IMR-90 (cell line): ENCODE measurements at regions not wholly inside any gene's neighbourhood (a gene's known extent, or its start where the extent isn't known, plus 50 kb on each side); places are given as distances from the start of the nearest gene placed in this dataset.

Experiments
- ATAC-seq: fragments of 200-7000 bp; cut with Tn5 transposase; 2 replicates; pipeline ENCODE4 v1.9.1; 2020; ENCODE audit warnings: low read depth, mild to moderate bottlenecking, moderate library complexity
- BruUV-seq: library from RNA; stranded (reverse); fragments of 400-500 nt; replicated peaks from 2 replicates; lab custom pipeline; 2021; lab: Mats Ljungman, UMichigan
- CTCF ChIA-PET: fragments of 300-600 bp; formaldehyde crosslinking; extraction: SDS; loops from one replicate; lab custom pipeline; 2021; ENCODE audit warnings: antibody characterized with exemption; lab: Yijun Ruan, JAX
- POLR2A ChIA-PET: fragments of 300-600 bp; sonication (Branson Sonifier 250); formaldehyde crosslinking; loops from one replicate; lab custom pipeline; 2022; ENCODE audit warnings: antibody characterized with exemption; ENCODE audit not compliant: unreplicated experiment; lab: Charles Lee
- DNase-seq: peaks from one replicate; pipeline ENCODE4 v3.0.0; 2013
- H2AFZ ChIP-seq: replicated peaks from 2 replicates; pipeline ENCODE3; 2013; ENCODE audit warnings: low read length, mild to moderate bottlenecking; ENCODE audit not compliant: poor library complexity
- H2AK5ac ChIP-seq: 2 replicates; pipeline ENCODE4 v1.6.1; 2013; ENCODE audit warnings: low read depth, low read length, inconsistent platforms
- H2AK9ac ChIP-seq: replicated peaks from 2 replicates; pipeline ENCODE3; 2013; ENCODE audit warnings: mild to moderate bottlenecking, low read depth, low read length, moderate library complexity; ENCODE audit not compliant: poor library complexity
- H2BK120ac ChIP-seq: 2 replicates; pipeline ENCODE4 v1.6.1; 2013; ENCODE audit warnings: low read depth, low read length, inconsistent platforms
- H2BK15ac ChIP-seq: 3 replicates; pipeline ENCODE4 v1.6.1; 2013; ENCODE audit warnings: low read depth, low read length, inconsistent platforms
- H2BK20ac ChIP-seq: 2 replicates; pipeline ENCODE4 v1.6.1; 2013; ENCODE audit warnings: low read depth, mild to moderate bottlenecking, inconsistent platforms, low read length, moderate library complexity
- H2BK5ac ChIP-seq: 2 replicates; pipeline ENCODE4 v1.6.1; 2013; ENCODE audit warnings: mild to moderate bottlenecking, low read depth, low read length, inconsistent platforms; ENCODE audit not compliant: poor library complexity, severe bottlenecking
- H3K14ac ChIP-seq: replicated peaks from 2 replicates; pipeline ENCODE4 v1.6.1; 2013; ENCODE audit warnings: low read depth, low read length, inconsistent platforms
- H3K18ac ChIP-seq: 2 replicates; pipeline ENCODE4 v1.6.1; 2013; ENCODE audit warnings: low read depth, low read length, control low read depth
- H3K23ac ChIP-seq: 2 replicates; pipeline ENCODE4 v1.6.1; 2013; ENCODE audit warnings: low read depth, low read length, inconsistent platforms
- H3K27ac ChIP-seq: 2 replicates; pipeline ENCODE4 v1.5.1; 2013; ENCODE audit warnings: mild to moderate bottlenecking, control low read depth, low read length; ENCODE audit not compliant: insufficient read depth
- H3K27me3 ChIP-seq: 2 replicates; pipeline ENCODE4 v1.6.1; 2013; ENCODE audit warnings: low read length; ENCODE audit not compliant: control insufficient read depth, insufficient read depth
- H3K36me3 ChIP-seq: 2 replicates; pipeline ENCODE4 v1.6.1; 2013; ENCODE audit warnings: low read length, mixed read lengths; ENCODE audit not compliant: control insufficient read depth, insufficient read depth
- H3K4ac ChIP-seq: 2 replicates; pipeline ENCODE4 v1.6.1; 2013; ENCODE audit warnings: low read depth, low read length, inconsistent platforms
- H3K4me1 ChIP-seq: 2 replicates; pipeline ENCODE4 v1.6.1; 2013; ENCODE audit warnings: low read length, mixed read lengths; ENCODE audit not compliant: control insufficient read depth, insufficient read depth
- H3K4me2 ChIP-seq: 2 replicates; pipeline ENCODE4 v1.6.1; 2013; ENCODE audit warnings: low read depth, mild to moderate bottlenecking, control low read depth, low read length, moderate library complexity
- H3K4me3 ChIP-seq: 2 replicates; pipeline ENCODE4 v1.5.1; 2013; ENCODE audit warnings: low read depth, mild to moderate bottlenecking, control low read depth, low read length, moderate library complexity; ENCODE audit not compliant: insufficient read depth
- H3K56ac ChIP-seq: 2 replicates; pipeline ENCODE4 v1.6.1; 2013; ENCODE audit warnings: low read length, inconsistent platforms; ENCODE audit not compliant: insufficient read depth; ENCODE audit errors: extremely low read depth
- H3K79me1 ChIP-seq, 2 experiments: 2 replicates each; pipeline ENCODE4 v1.6.1; 2013; ENCODE audit warnings: low read length in 2 of 2, inconsistent platforms in 1 of 2, low read depth in 1 of 2
- H3K9ac ChIP-seq: 2 replicates; pipeline ENCODE4 v1.6.1; 2013; ENCODE audit warnings: low read depth, low read length, control low read depth
- H3K9me1 ChIP-seq: 2 replicates; pipeline ENCODE4 v1.6.1; 2013; ENCODE audit warnings: low read length, inconsistent platforms; ENCODE audit not compliant: insufficient read depth
- H3K9me3 ChIP-seq: 2 replicates; pipeline ENCODE4 v1.6.1; 2013; ENCODE audit warnings: low read length; ENCODE audit not compliant: control insufficient read depth, insufficient read depth
- H4K20me1 ChIP-seq: 2 replicates; pipeline ENCODE4 v1.6.1; 2013; ENCODE audit warnings: low read length, inconsistent platforms; ENCODE audit not compliant: insufficient read depth
- H4K5ac ChIP-seq: 2 replicates; pipeline ENCODE4 v1.6.1; 2013; ENCODE audit warnings: mild to moderate bottlenecking, low read depth, low read length, control low read depth
- H4K8ac ChIP-seq, 2 experiments: 2 replicates each; pipeline ENCODE4 v1.6.1; 2013; ENCODE audit warnings: low read depth in 2 of 2, low read length in 2 of 2, control low read depth in 1 of 2, inconsistent platforms in 1 of 2
- H4K91ac ChIP-seq: 2 replicates; pipeline ENCODE4 v1.6.1; 2013; ENCODE audit warnings: low read depth, low read length, inconsistent platforms; ENCODE audit not compliant: insufficient read depth
- BHLHE40 ChIP-seq: fragments of 150-350 bp; IDR thresholded peaks from 2 replicates; pipeline ENCODE4 v1.6.1; 2016; ENCODE audit warnings: mild to moderate bottlenecking, low read depth, low read length
- CTCF ChIP-seq: conservative IDR thresholded peaks from 2 replicates; pipeline ENCODE4 v1.5.1; 2012; ENCODE audit warnings: mild to moderate bottlenecking, low read depth, low read length, improper control_type of control experiment
- FOS ChIP-seq: fragments of 150-350 bp; IDR thresholded peaks from 2 replicates; pipeline ENCODE4 v1.6.1; 2016; ENCODE audit warnings: low read depth, low read length
- MAZ ChIP-seq: IDR thresholded peaks from 2 replicates; pipeline ENCODE4 v1.6.1; 2012; ENCODE audit warnings: low read depth, mild to moderate bottlenecking, low read length, improper control_type of control experiment, moderate library complexity, borderline replicate concordance
- RFX5 ChIP-seq: IDR thresholded peaks from 2 replicates; pipeline ENCODE4 v1.8.0; 2012; ENCODE audit warnings: low read depth, mild to moderate bottlenecking, low read length, moderate library complexity
- WGBS, 2 experiments: methylation state at CpG; one replicate each; pipeline versions ENCODE4 v1.1.5 to v1.1.7; 2013; ENCODE audit warnings: missing lambda C conversion rate in 2 of 2; ENCODE audit not compliant: insufficient read length in 1 of 2; ENCODE audit errors: extremely low coverage in 2 of 2; 5-methylcytosine and 5-hydroxymethylcytosine counted together
- dilution Hi-C: fragments of 300-500 bp; cut with HindIII; formaldehyde crosslinking; loops from one replicate; pipeline ENCODE4 v1.14.3; 2018; ENCODE audit warnings: low sequenced_read_pairs; ENCODE audit not compliant: unreplicated experiment
- in situ Hi-C: fragments of 300-500 bp; cut with MboI; formaldehyde crosslinking; loops from 3 replicates; pipeline ENCODE4 v1.14.3; 2019; ENCODE audit warnings: low sequenced_read_pairs, inconsistent platforms, mixed read lengths
- intact Hi-C: fragments of 100-400 bp; cut with micrococcal nuclease; formaldehyde crosslinking; loops from 2 replicates; pipeline ENCODE4 v1.10.0; 2022

- Histone ChIP-seq H2BK15ac (no peak overlapping the region), H3K9me3 (peaks cover 4% of the 10 kb centered on the region), H3K27me3 (no peaks in the 10 kb centered on the region), H4K91ac (no peak overlapping the region), H3K4me1 (no peaks in the 10 kb centered on the region), H3K23ac (no peak overlapping the region), H2BK20ac (no peak overlapping the region), H3K36me3 (no peaks in the 10 kb centered on the region), H4K5ac (no peak overlapping the region), H3K9ac (no peak overlapping the region), H4K8ac (no peak overlapping the region), H3K4ac (no peak overlapping the region), H3K4me2 (no peak overlapping the region), H3K27ac (no peak overlapping the region), H3K56ac (no peak overlapping the region), H3K9me1 (no peaks in the 10 kb centered on the region), H3K18ac (no peak overlapping the region), H3K4me3 (no peak overlapping the region), H3K79me1 (no peaks in the 10 kb centered on the region), H2AK5ac (no peak overlapping the region), H4K20me1 (no peaks in the 10 kb centered on the region), H2BK5ac (no peak overlapping the region), H2AFZ (no peak overlapping the region), H2BK120ac (no peak overlapping the region), H3K14ac (no peak overlapping the region), H2AK9ac (no peak overlapping the region)
- no TSS peak for BruUV-seq
- no CpG with 5 or more reads among the region's 1 CpG for WGBS, 2 experiments
- dilution Hi-C loops, result no loop called here
- TF ChIP-seq RFX5 (no peak), MAZ (no peak), CTCF (no peak), BHLHE40 (no peak), FOS (no peak)
- DNase-seq, result no peak
- POLR2A ChIA-PET, result no interaction called here
- no peak for ATAC-seq
- CTCF ChIA-PET, result no interaction called here
- in situ Hi-C loops, result no loop called here
- intact Hi-C loops, result no loop called here
Observed at GRCh38 chr2:56812432-56812831, 628.6 kb downstream of the CCDC85A start.
